NCI-H748 (cell line): ENCODE measurements at regions not wholly inside any gene's neighbourhood (a gene's known extent, or its start where the extent isn't known, plus 50 kb on each side); places are given as distances from the start of the nearest gene placed in this dataset.
"Not testable (repeated sequence)": the region's sequence is repeated elsewhere in the genome, so short reads cannot be mapped to it uniquely, and the experiment has no call there.

Source experiments
- DNase-seq: peaks from one replicate; lab custom pipeline; 2025; ENCODE audit not compliant: unreplicated experiment; lab: John Stamatoyannopoulos, UW

GRCh38 chr11:96506953-96507354, 117.1 kb downstream of the JRKL start:
- DNase-seq = no peak

DNA sequence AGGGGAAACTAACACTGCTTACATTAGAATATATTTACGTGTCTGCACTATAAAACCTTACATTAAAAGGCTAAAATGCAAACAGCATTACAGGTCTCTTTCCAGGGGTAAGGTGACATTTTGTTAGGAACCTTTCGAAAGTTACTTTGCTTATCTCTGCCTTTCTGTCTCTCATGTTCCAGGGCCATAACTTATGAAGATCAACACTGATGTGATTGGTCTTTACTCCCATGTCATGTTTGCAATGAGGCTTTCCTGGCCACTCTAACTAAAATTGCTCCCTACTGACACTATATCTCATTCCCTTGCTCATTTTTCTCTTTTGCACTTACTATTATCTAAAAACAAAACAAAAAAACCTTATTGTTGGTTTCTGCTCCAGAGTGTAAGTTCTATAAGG, 119.0 kb downstream of the JRKL start:
- DNase-seq = no peak

GRCh38 chr11:96520939-96521338, 131.1 kb downstream of the JRKL start:
- DNase-seq = no peak

DNA sequence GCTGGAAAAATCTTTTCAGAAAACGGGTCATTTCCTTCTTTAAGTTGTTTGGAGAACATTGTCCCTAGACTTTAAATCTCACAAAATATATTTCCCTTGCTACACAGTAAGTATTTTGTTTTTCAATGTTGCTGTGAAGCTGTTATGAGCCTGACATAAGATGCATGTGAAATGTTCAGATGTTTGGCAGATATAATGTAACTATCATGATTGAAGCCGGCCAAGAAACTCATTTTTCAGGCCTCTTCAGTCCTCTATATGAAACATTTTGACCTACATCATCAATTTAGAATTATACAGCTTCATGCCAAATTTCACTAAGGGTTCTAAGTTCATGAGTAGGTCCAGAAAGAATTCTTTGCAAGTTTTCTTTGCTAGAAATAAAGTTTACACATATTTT, 133.8 kb downstream of the JRKL start:
- no peak for DNase-seq

DNA sequence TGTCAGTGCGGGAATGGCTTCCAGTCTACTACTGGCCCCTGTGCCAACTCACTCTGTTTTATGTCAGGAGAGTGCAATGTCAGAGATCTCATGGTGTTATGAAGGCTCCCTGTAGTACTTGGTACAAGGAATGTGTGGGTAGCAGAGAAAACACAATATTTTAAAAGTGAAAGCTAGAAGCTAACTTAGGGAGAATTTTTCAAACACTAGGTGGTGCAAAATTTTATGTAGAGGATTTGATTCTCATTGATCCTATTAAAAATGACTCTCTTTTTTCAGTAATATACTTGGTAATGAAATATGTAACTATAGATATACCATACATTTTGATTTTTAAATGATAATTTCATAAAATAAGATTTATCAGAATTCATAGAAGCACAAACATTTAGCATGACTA, 134.7 kb downstream of the JRKL start:
- no peak for DNase-seq

DNA sequence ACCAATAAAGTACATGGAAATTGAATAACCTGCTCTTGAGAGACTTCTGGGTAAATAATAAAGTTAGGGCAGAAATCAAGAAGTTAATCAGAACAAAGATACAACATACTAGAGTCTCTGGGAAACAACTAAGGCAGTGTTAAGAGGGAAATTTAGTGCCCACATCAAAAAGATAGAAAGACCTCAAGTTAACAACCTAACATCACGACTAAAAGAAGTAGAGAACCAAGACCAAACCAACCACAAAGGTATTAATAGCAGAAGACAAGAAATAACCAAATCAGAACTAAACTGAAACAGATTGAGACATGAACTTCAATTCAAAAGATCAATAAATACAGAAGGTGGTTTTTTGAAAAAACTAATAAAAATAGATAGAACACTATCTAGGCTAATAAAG, 140.7 kb downstream of the JRKL start:
- no peak for DNase-seq

DNA sequence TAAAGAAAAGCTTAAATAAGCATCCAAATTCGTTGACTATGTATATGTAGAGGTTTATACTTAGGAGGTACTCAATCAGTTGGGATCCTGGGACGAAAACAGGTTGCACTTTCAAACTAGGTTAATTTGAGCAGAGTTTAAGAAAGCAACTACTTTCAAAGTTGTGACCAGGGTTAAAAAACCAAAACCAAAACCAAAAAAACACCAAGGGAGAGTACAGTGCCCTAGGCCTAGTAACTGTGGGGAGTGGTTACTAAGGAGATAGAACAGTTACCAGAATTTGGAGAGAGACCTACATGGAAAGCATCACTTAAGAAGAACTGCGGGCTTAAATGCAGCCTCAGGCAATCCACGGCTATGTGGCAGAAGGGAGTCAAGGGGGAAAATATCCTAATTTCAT, 148.3 kb downstream of the JRKL start:
- no peak for DNase-seq

DNA sequence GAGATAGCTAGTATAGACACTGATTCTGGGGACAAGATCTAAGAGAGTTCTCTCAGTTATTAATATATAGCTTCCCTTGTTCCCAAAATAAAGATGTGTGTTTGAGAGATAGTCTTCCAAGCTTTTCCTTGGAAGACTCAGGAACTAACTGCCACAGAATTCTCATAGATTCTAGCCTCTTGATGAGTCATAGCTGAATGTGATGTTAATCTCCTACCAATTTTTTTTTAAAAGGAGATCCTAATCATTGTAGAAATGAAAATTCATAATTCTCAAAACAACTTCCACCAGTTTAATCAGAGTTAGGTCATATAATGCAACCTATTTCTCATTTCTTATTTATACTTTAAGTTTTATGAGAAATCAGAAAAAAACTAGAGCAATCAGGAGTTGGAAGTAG, 148.8 kb downstream of the JRKL start:
- DNase-seq = no peak

DNA sequence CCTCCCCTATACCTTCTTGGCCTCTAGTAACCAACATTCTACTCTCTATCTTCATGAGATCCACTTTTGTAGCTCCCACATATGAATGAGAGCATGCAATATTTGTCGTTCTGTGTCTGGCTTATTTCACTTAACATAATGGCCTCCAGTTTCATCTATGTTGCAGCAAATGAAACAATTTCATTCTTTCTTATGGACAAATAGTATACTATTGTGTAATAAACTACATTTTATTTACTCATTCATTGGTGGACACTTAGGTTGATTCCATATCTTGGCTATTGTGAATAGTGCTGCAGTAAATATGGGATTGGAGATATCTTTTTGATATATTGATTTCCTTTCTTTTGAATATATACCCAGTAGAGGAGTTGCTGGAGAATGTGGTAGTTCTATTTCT, 151.1 kb downstream of the JRKL start:
- no peak for DNase-seq

DNA sequence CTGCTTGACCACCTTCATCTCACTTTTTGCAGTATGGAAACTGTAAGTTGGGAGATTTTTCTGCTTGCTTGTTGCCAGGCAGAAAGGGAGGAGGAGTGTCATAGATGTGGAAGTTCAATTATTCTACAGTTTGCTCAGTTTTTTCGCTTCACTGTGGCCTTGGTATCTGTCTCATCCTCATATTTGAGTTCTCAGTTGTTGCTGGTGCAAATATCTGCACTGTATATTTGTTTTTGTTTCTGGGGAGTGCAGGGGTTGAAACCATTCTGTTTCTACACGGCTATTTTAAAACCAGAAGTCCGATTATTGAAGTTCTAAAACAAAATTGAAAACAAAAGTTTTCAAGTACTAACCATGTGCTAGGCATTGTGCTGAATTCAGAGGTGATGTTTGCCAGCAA, 153.4 kb downstream of the JRKL start:
- no peak for DNase-seq

GRCh38 chr11:96545192-96545591, 155.4 kb downstream of the JRKL start:
- not testable (repeated sequence) for DNase-seq

GRCh38 chr11:96551136-96551535, 161.3 kb downstream of the JRKL start:
- no peak for DNase-seq

DNA sequence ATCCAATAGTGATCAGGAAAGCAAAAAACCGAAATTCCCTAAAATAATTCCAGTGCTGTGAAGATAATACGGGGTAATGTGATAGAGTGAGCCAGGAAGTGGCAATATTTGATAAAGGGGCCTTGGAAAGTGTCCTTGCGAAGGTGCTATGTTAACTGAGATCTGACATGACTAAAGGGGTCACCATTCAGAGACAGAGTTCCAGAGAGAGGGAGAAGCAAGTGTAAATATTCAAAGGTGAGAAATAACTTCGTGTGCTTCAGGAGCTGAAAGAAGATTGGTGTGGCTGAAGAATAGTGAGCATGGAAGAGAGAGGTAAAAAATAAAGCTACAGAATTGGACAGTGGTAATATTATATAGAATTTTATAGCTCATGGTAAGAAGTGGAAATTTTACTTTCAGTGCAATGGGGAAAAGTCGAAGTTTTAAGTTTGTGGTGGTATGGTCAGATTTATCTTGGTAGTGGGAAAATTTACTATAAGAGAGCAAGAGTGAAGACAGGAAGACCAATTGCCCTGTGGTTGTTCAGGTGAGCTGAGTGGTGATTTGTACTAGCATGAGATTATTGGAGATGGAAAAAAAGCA, 164.5 kb downstream of the JRKL start:
- DNase-seq = no peak

- not testable (repeated sequence) for DNase-seq
These were observed 166.0 kb downstream of the JRKL start for GRCh38 chr11:96555826-96556225.

- not testable (repeated sequence) for DNase-seq
These were observed 170.9 kb downstream of the JRKL start for GRCh38 chr11:96560727-96561126.

GRCh38 chr11:96567176-96567575, 177.4 kb downstream of the JRKL start:
- DNase-seq = no peak

- no peak for DNase-seq
These were observed 177.9 kb downstream of the JRKL start for GRCh38 chr11:96567667-96568066.

DNA sequence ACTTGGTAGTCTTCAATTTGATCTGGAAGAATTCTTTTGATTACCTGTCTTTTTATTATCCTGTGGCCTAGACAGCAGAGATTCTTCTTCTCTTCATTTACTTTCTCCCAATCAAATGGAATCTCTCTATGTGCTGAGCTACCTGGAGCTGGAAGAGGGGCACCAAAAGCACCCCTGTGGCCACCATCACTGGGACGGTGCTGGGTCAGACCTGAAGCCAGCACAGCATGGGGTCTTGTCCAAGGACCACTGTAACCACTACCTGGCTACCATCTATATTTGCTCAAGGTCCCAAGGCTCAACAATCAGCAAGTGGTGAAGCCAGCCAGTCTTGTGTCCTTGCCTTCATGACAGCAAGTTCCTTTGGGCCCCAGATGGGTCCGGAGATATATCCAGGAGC, 186.6 kb downstream of the JRKL start:
- no peak for DNase-seq

DNA sequence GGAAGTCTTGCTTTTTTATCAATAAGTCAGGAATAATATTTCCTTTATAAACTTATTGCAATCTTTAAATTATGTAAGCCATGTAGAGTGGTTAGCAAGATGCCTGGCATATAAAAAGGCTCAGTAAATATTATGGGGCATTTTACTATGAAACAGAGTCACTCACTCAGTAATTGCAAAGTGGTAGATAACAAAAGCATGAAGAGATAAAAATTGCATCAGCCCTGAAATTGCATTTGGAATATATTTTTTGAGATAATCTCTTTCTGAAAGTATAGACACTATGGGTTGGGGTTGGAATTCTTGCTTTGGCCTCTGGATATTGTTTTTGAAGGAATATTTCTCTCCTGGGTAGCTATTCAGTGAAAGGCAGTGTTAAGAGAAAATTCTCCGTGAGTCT, 188.6 kb downstream of the JRKL start:
- no peak for DNase-seq

- peak; percentile 14 for DNase-seq
These were observed 189.8 kb downstream of the JRKL start for GRCh38 chr11:96579656-96580055.

DNA sequence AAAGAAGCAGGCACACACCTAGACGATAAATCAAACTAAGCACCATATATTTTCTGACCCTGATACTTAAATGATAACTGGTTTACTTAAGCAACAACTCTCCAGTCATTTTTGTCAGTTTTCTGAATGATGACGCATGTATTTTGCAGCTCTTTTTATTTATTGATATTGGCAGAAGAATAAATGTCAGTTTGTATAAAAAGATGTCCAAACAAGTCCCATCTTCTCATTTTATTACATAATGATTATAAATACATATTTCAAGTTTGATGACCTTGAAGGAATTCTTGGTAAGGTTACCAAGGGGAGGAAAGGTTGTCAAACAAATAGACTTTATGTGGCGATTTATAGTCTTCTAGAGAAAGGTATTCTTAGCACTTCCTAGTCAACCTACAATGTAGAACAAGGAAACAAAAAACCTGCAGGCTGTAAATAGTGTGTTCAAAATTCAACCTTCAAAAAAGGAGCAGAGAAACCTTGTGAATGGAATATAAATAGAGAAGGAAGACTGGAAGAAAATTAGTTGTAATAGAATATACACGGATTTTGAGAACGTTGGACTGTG, 190.7 kb downstream of the JRKL start:
- DNase-seq = no peak

DNA sequence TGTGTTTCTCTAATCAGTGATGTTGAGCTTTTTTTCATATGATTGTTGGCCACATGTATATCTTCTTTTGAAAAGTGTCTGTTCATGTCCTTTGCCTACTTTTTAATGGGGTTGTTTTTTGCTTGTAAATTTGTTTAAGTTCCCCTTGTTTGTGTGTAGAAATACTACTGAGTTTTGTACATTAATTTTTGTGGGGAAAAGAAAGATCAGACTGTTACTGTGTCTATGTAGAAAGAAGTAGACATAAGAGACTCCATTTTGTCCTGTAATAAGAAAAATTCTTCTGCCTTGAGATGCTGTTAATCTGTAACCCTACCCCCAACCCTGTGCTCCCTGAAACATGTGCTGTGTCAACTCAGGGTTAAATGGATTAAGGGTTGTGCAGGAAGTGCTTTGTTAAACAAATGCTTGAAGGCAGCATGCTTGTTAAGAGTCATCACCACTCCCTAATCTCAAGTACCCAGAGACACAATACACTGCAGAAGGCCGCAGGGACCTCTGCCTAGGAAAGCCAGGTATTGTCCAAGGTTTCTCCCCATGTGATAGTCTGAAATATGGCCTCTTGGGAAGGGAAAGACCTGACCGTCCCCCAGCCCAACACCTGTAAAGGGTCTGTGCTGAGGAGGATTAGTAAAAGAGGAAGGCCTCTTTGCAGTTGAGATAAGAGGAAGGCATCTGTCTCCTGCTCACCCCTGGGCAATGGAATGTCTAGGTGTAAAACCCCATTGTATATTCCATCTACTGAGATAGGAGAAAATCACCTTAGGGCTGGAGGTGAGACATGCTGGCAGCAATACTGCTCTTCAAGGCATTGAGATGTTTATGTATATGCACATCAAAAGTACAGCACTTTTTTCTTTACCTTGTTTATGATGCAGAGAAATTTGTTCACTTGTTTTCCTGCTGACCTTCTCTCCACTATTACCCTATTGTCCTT, 196.4 kb downstream of the JRKL start:
- peak; percentile 1 for DNase-seq
